Kidney epithelial cell (primary cell): ENCODE measurements at regions not wholly inside any gene's neighbourhood (a gene's known extent, or its start where the extent isn't known, plus 50 kb on each side); places are given as distances from the start of the nearest gene placed in this dataset.
"Not testable (repeated sequence)": the region's sequence is repeated elsewhere in the genome, so short reads cannot be mapped to it uniquely, and the experiment has no call there.

Experiments
- DNase-seq: peaks from one replicate; pipeline ENCODE4 v3.0.0-alpha.2; 2010; ENCODE audit warnings: low read depth
- H3K27me3 ChIP-seq: 2 replicates; pipeline ENCODE4 v1.6.0; 2011; ENCODE audit warnings: low read length; ENCODE audit not compliant: control insufficient read depth, insufficient read depth
- H3K36me3 ChIP-seq: 2 replicates; pipeline ENCODE4 v1.5.1; 2011; ENCODE audit warnings: low read length; ENCODE audit not compliant: control insufficient read depth, insufficient read depth
- H3K4me3 ChIP-seq: 2 replicates; pipeline ENCODE4 v1.5.1; 2011; ENCODE audit warnings: low read depth, mild to moderate bottlenecking, control low read depth, low read length
- CTCF ChIP-seq: IDR thresholded peaks from 2 replicates; pipeline ENCODE4 v1.5.1; 2011; ENCODE audit warnings: mild to moderate bottlenecking, moderate library complexity, low read length, control low read depth, inconsistent platforms; ENCODE audit not compliant: insufficient read depth, poor library complexity, severe bottlenecking

GRCh38 chr9:104233366-104233765 lies 139.3 kb downstream of the SMC2 start:
- Histone ChIP-seq H3K27me3 (no peaks in the 10 kb centered on the region), H3K36me3 (no peaks in the 10 kb centered on the region), H3K4me3 (no peak overlapping the region)
- DNase-seq, result no peak
- no peak for TF ChIP-seq CTCF

- not testable (repeated sequence) for H3K27me3 ChIP-seq, H3K4me3 ChIP-seq, DNase-seq, H3K36me3 ChIP-seq
These were observed 140.7 kb downstream of the SMC2 start for GRCh38 chr9:104234632-104235337.

- not testable (repeated sequence) for H3K4me3 ChIP-seq, H3K27me3 ChIP-seq, H3K36me3 ChIP-seq, DNase-seq
These were observed 141.4 kb downstream of the SMC2 start for GRCh38 chr9:104235347-104236120.

GRCh38 chr9:104238668-104239067 lies 144.6 kb downstream of the SMC2 start:
- Histone ChIP-seq H3K27me3 (no peaks in the 10 kb centered on the region), H3K36me3 (no peaks in the 10 kb centered on the region), H3K4me3 (no peak overlapping the region)
- DNase-seq, result no peak
- no peak for TF ChIP-seq CTCF

GRCh38 chr9:104240890-104241289 lies 146.8 kb downstream of the SMC2 start:
- no peak for DNase-seq
- no peak for TF ChIP-seq CTCF
- H3K4me3 ChIP-seq, result no peak overlapping the region
- no peaks in the 10 kb centered on the region for H3K27me3 ChIP-seq
- no peaks in the 10 kb centered on the region for H3K36me3 ChIP-seq

GRCh38 chr9:104245925-104246324 lies 151.8 kb downstream of the SMC2 start:
- Histone ChIP-seq H3K27me3 (no peaks in the 10 kb centered on the region), H3K4me3 (no peak overlapping the region), H3K36me3 (no peaks in the 10 kb centered on the region)
- no peak for DNase-seq
- no peak for TF ChIP-seq CTCF
